GM10266 (cell line): ENCODE measurements at regions not wholly inside any gene's neighbourhood (a gene's known extent, or its start where the extent isn't known, plus 50 kb on each side); places are given as distances from the start of the nearest gene placed in this dataset.
"Not testable (repeated sequence)": the region's sequence is repeated elsewhere in the genome, so short reads cannot be mapped to it uniquely, and the experiment has no call there.

Experiments
- DNase-seq: peaks from one replicate; pipeline ENCODE4 v3.0.0; 2012; ENCODE audit errors: extremely low spot score
- TF ChIP-seq, protein P1 (sequence below): IDR thresholded peaks from 2 replicates; pipeline ENCODE4 v1.5.1; 2012; ENCODE audit warnings: mild to moderate bottlenecking, low read depth; ENCODE audit not compliant: control insufficient read depth, insufficient read depth; ENCODE audit errors: missing control alignments

GRCh38 chr11:71774603-71775222 lies 58.3 kb upstream of the DEFB108B start:
- TF ChIP-seq, protein P1, sequence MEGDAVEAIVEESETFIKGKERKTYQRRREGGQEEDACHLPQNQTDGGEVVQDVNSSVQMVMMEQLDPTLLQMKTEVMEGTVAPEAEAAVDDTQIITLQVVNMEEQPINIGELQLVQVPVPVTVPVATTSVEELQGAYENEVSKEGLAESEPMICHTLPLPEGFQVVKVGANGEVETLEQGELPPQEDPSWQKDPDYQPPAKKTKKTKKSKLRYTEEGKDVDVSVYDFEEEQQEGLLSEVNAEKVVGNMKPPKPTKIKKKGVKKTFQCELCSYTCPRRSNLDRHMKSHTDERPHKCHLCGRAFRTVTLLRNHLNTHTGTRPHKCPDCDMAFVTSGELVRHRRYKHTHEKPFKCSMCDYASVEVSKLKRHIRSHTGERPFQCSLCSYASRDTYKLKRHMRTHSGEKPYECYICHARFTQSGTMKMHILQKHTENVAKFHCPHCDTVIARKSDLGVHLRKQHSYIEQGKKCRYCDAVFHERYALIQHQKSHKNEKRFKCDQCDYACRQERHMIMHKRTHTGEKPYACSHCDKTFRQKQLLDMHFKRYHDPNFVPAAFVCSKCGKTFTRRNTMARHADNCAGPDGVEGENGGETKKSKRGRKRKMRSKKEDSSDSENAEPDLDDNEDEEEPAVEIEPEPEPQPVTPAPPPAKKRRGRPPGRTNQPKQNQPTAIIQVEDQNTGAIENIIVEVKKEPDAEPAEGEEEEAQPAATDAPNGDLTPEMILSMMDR = no peak
- no peak for DNase-seq

DNA sequence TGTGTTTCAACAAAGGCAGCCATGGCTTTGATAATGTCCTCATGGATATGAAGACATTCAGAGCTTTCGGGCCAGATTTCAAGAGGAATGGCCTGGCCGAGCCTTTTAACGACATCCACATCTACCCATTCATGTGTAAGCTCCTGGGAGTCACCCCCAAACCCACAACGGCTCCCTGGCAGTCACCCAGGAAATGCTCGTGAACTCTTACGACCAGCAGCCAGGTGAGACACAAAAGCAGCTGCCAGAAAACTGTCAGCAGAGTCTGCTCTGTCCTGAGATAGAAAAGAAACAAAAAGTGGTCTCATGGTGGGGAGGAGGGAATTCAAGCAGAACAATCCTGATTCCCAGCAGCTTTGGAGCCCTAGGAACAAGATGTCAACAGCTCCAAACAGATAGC lies 52.9 kb upstream of the DEFB108B start:
- not testable (repeated sequence) for DNase-seq

GRCh38 chr11:71780771-71781170 lies 52.2 kb upstream of the DEFB108B start:
- DNase-seq = not testable (repeated sequence)

DNA sequence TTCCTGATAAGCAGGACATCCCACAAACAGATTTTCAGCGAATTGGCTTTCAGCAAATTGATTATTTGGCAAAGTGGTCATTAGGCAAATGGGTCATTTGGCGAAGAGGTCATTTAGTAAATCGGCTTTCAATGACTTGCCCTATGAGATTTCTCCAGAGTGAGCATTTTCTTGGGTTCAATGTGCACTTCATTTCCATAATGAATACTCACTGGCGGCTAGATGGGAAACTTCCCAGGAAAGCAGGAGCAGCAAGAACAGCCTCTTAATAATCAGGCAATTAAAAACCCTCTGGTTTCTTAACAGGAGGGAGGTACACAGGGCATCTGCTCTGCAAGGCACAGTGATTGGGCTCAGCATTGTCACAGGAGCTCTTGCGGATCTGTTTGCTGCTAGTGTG lies 51.5 kb upstream of the DEFB108B start:
- not testable (repeated sequence) for DNase-seq

GRCh38 chr11:71782229-71782861 lies 50.7 kb upstream of the DEFB108B start:
- DNase-seq = not testable (repeated sequence)

DNA sequence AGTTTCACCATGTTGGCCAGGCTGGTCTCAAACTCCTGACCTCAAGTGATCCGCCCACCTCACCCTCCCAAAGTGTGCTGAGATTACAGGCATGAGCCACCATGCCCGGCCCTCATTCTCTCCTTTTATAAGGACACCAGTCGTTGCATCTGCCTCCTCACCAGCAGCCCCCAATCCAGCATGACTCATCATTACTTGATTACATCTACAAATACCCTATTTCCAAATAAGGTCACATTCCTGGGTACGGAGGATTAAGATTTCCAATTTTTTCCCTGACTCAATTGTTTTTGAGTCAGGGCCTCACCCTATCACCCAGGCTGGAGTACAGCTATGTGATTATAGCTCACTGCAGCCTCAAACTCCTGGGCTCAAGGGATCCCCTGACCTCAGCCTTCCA lies 49.8 kb upstream of the DEFB108B start:
- not testable (repeated sequence) for DNase-seq
